ENCODE measurements at regions not wholly inside any gene's neighbourhood (a gene's known extent, or its start where the extent isn't known, plus 50 kb on each side); places are given as distances from the start of the nearest gene placed in this dataset.

GRCh38 chr16:17602678-17603077 lies 131.9 kb upstream of the XYLT1 start:
- DNase-seq (ENCODE audit: low spot score) (no peak), ATAC-seq (peak; percentile 69 to 79)
- peaks cover 8% of the 10 kb centered on the region for H3K9me3 Mint-ChIP-seq
- H3K4me1 Mint-ChIP-seq (ENCODE audit: low read depth in 2 of 2): peaks cover 22 to 35% of the 10 kb centered on the region in 2 donors
- peaks cover 20% of the 10 kb centered on the region for H3K36me3 Mint-ChIP-seq
- H3K4me3 Mint-ChIP-seq: peak overlapping the region; percentile 43
- peak overlapping the region; percentile 67 to 77 for H3K27ac Mint-ChIP-seq
- peaks cover 3 to 11% of the 10 kb centered on the region in 2 donors for H3K27me3 Mint-ChIP-seq

GRCh38 chr16:17598968-17599367 lies 128.2 kb upstream of the XYLT1 start:
- DNase-seq (ENCODE audit: low spot score): no peak
- H3K4me3 Mint-ChIP-seq: no peak overlapping the region
- ATAC-seq: no peak
- H3K36me3 Mint-ChIP-seq: peaks cover 28% of the 10 kb centered on the region
- peaks cover 8% of the 10 kb centered on the region for H3K9me3 Mint-ChIP-seq
- peaks cover 10 to 20% of the 10 kb centered on the region in 2 donors for H3K27me3 Mint-ChIP-seq
- no peak overlapping the region for H3K27ac Mint-ChIP-seq
- peaks cover 9 to 14% of the 10 kb centered on the region in 2 donors for H3K4me1 Mint-ChIP-seq (ENCODE audit: low read depth in 2 of 2)

- Mint-ChIP-seq H3K4me1 (ENCODE audit: low read depth in 2 of 2) (peaks cover 28 to 47% of the 10 kb centered on the region in 2 donors), H3K9me3 (peaks cover 5% of the 10 kb centered on the region), H3K4me3 (peak overlapping the region; percentile 77), H3K27ac (peak overlapping the region; percentile 97 to 99), H3K27me3 (peaks cover 18 to 20% of the 10 kb centered on the region in 2 donors), H3K36me3 (peaks cover 19% of the 10 kb centered on the region)
- ATAC-seq: peak; percentile 20 to 36
- no peak for DNase-seq (ENCODE audit: low spot score)
These were observed 121.1 kb upstream of the XYLT1 start for GRCh38 chr16:17591655-17592405.

- ATAC-seq: peak; percentile 93 to 94
- Mint-ChIP-seq H3K27ac (peak overlapping the region; percentile 97 to 99), H3K9me3 (peaks cover 6% of the 10 kb centered on the region), H3K4me1 (ENCODE audit: low read depth in 2 of 2) (peaks cover 28 to 47% of the 10 kb centered on the region in 2 donors), H3K27me3 (peaks cover 18 to 20% of the 10 kb centered on the region in 2 donors), H3K4me3 (peak overlapping the region; percentile 77), H3K36me3 (peaks cover 19% of the 10 kb centered on the region)
- peak; percentile 89 for DNase-seq (ENCODE audit: low spot score)
These were observed 120.2 kb upstream of the XYLT1 start for GRCh38 chr16:17590711-17591654.

GRCh38 chr16:17589898-17590297 lies 119.1 kb upstream of the XYLT1 start:
- H3K4me3 Mint-ChIP-seq: peak overlapping the region; percentile 77
- H3K27me3 Mint-ChIP-seq: peaks cover 17 to 21% of the 10 kb centered on the region in 2 donors
- peaks cover 26% of the 10 kb centered on the region for H3K36me3 Mint-ChIP-seq
- peaks cover 28 to 47% of the 10 kb centered on the region in 2 donors for H3K4me1 Mint-ChIP-seq (ENCODE audit: low read depth in 2 of 2)
- H3K9me3 Mint-ChIP-seq: peaks cover 13% of the 10 kb centered on the region
- ATAC-seq: no peak
- H3K27ac Mint-ChIP-seq: peak overlapping the region; percentile 97 to 99
- DNase-seq (ENCODE audit: low spot score): no peak

- DNase-seq (ENCODE audit: low spot score) (no peak), ATAC-seq (no peak)
- peaks cover 16% of the 10 kb centered on the region for H3K9me3 Mint-ChIP-seq
- H3K36me3 Mint-ChIP-seq: peaks cover 28% of the 10 kb centered on the region
- H3K27ac Mint-ChIP-seq: no peak overlapping the region
- peaks cover 11 to 19% of the 10 kb centered on the region in 2 donors for H3K4me1 Mint-ChIP-seq (ENCODE audit: low read depth in 2 of 2)
- no peak overlapping the region for H3K4me3 Mint-ChIP-seq
- H3K27me3 Mint-ChIP-seq: peaks cover 30 to 31% of the 10 kb centered on the region in 2 donors
These were observed 114.8 kb upstream of the XYLT1 start for GRCh38 chr16:17585449-17586074.

- H3K27me3 Mint-ChIP-seq: peaks cover 16 to 25% of the 10 kb centered on the region in 2 donors
- peaks cover 6% of the 10 kb centered on the region for H3K36me3 Mint-ChIP-seq
- ATAC-seq: peak; percentile 78 to 80
- H3K4me1 Mint-ChIP-seq (ENCODE audit: low read depth in 2 of 2): peaks cover 4 to 7% of the 10 kb centered on the region in 2 donors
- DNase-seq (ENCODE audit: low spot score): peak; percentile 70
- no peak overlapping the region for H3K4me3 Mint-ChIP-seq
- H3K9me3 Mint-ChIP-seq: peaks cover 2% of the 10 kb centered on the region
- H3K27ac Mint-ChIP-seq: peak overlapping the region in 1 of 2 donors; percentile 33
These were observed 108.5 kb upstream of the XYLT1 start for GRCh38 chr16:17578981-17579874.

GRCh38 chr16:17574256-17574655 lies 103.5 kb upstream of the XYLT1 start:
- Mint-ChIP-seq H3K4me3 (no peak overlapping the region), H3K27ac (no peak overlapping the region), H3K9me3 (no peaks in the 10 kb centered on the region), H3K4me1 (ENCODE audit: low read depth in 2 of 2) (peaks cover 2 to 6% of the 10 kb centered on the region in 2 donors), H3K27me3 (peaks cover 17 to 27% of the 10 kb centered on the region in 2 donors), H3K36me3 (no peaks in the 10 kb centered on the region)
- ATAC-seq (no peak), DNase-seq (ENCODE audit: low spot score) (no peak)

GRCh38 chr16:17572145-17572544 lies 101.4 kb upstream of the XYLT1 start:
- Mint-ChIP-seq H3K27ac (no peak overlapping the region), H3K36me3 (no peaks in the 10 kb centered on the region), H3K27me3 (peaks cover 19 to 30% of the 10 kb centered on the region in 2 donors), H3K9me3 (no peaks in the 10 kb centered on the region), H3K4me1 (ENCODE audit: low read depth in 2 of 2) (no peaks in the 10 kb centered on the region), H3K4me3 (no peak overlapping the region)
- no peak for DNase-seq (ENCODE audit: low spot score)
- ATAC-seq: no peak

- ATAC-seq (no peak), DNase-seq (ENCODE audit: low spot score) (no peak)
- no peak overlapping the region for H3K27ac Mint-ChIP-seq
- no peaks in the 10 kb centered on the region for H3K9me3 Mint-ChIP-seq
- no peaks in the 10 kb centered on the region for H3K4me1 Mint-ChIP-seq (ENCODE audit: low read depth in 2 of 2)
- H3K27me3 Mint-ChIP-seq: peaks cover 21 to 30% of the 10 kb centered on the region in 2 donors
- no peak overlapping the region for H3K4me3 Mint-ChIP-seq
- no peaks in the 10 kb centered on the region for H3K36me3 Mint-ChIP-seq
These were observed 100.8 kb upstream of the XYLT1 start for GRCh38 chr16:17571499-17572093.

GRCh38 chr16:17568239-17568638 lies 97.5 kb upstream of the XYLT1 start:
- ATAC-seq: no peak
- Mint-ChIP-seq H3K27ac (no peak overlapping the region), H3K9me3 (no peaks in the 10 kb centered on the region), H3K4me1 (ENCODE audit: low read depth in 2 of 2) (no peaks in the 10 kb centered on the region), H3K36me3 (no peaks in the 10 kb centered on the region), H3K4me3 (no peak overlapping the region), H3K27me3 (peaks cover 17 to 21% of the 10 kb centered on the region in 2 donors)
- DNase-seq (ENCODE audit: low spot score): no peak

- Mint-ChIP-seq H3K4me3 (no peak overlapping the region), H3K36me3 (no peaks in the 10 kb centered on the region), H3K27ac (no peak overlapping the region), H3K4me1 (ENCODE audit: low read depth in 2 of 2) (no peaks in the 10 kb centered on the region), H3K9me3 (no peaks in the 10 kb centered on the region), H3K27me3 (peaks cover 25% of the 10 kb centered on the region in 2 donors)
- ATAC-seq (no peak), DNase-seq (ENCODE audit: low spot score) (no peak)
These were observed 96.7 kb upstream of the XYLT1 start for GRCh38 chr16:17567455-17567854.

Measured in natural killer cell treated with Interleukin-12 subunit alpha and Interleukin-12 subunit beta and Interleukin-15 and Interleukin-18, amount 100 ng/mL, for 72 hours (primary cell).